Brain microvascular endothelial cell (primary cell): ENCODE measurements at regions not wholly inside any gene's neighbourhood (a gene's known extent, or its start where the extent isn't known, plus 50 kb on each side); places are given as distances from the start of the nearest gene placed in this dataset.

Experiments used
- DNase-seq: peaks from one replicate; pipeline ENCODE4 v3.0.0-alpha.2; 2020
- H3K27ac ChIP-seq: fragments of 250-450 bp; sonication (Bioruptor Pico); 2 replicates; pipeline ENCODE4 v1.5.1; 2020; ENCODE audit warnings: mild to moderate bottlenecking, moderate library complexity
- H3K27me3 ChIP-seq: fragments of 250-450 bp; sonication (Bioruptor Pico); replicated peaks from 2 replicates; pipeline ENCODE4 v1.5.1; 2020; ENCODE audit warnings: mild to moderate bottlenecking
- H3K36me3 ChIP-seq: fragments of 250-450 bp; sonication (Bioruptor Pico); replicated peaks from 2 replicates; pipeline ENCODE4 v1.5.1; 2020; ENCODE audit warnings: mild to moderate bottlenecking
- H3K4me3 ChIP-seq: 2 replicates; pipeline ENCODE4 v1.5.1; 2011; ENCODE audit warnings: low read depth, mild to moderate bottlenecking, control low read depth, low read length, moderate library complexity
- CTCF ChIP-seq: IDR thresholded peaks from 2 replicates; pipeline ENCODE4 v1.5.1; 2011; ENCODE audit warnings: low read depth, mild to moderate bottlenecking, moderate library complexity, low read length, control low read depth, inconsistent platforms; ENCODE audit errors: missing control alignments
- in situ Hi-C: cut with HindIII; loops from 2 replicates; pipeline ENCODE4 v1.10.0; 2017; ENCODE audit warnings: low sequenced_read_pairs, low pct_ligation_motif_present

- Histone ChIP-seq H3K4me3 (no peak overlapping the region), H3K36me3 (no peaks in the 10 kb centered on the region), H3K27me3 (no peaks in the 10 kb centered on the region), H3K27ac (no peak overlapping the region)
- in situ Hi-C loops = no loop called here
- no peak for DNase-seq
- no peak for TF ChIP-seq CTCF
These were observed 420.4 kb upstream of the MIS18BP1 start for GRCh38 chr14:45673420-45673819.

GRCh38 chr14:45664668-45665356 is 411.8 kb upstream of the MIS18BP1 start:
- in situ Hi-C loops = no loop called here
- peak; percentile 51 for TF ChIP-seq CTCF
- DNase-seq = no peak
- H3K4me3 ChIP-seq = no peak overlapping the region
- no peaks in the 10 kb centered on the region for H3K36me3 ChIP-seq
- no peaks in the 10 kb centered on the region for H3K27me3 ChIP-seq
- H3K27ac ChIP-seq = no peak overlapping the region

GRCh38 chr14:45658917-45659299 is 405.9 kb upstream of the MIS18BP1 start:
- in situ Hi-C loops = no loop called here
- H3K4me3 ChIP-seq = no peak overlapping the region

GRCh38 chr14:45658226-45658916 is 405.4 kb upstream of the MIS18BP1 start:
- TF ChIP-seq CTCF = no peak
- H3K27ac ChIP-seq = no peak overlapping the region
- DNase-seq = no peak
- in situ Hi-C loops = no loop called here
- no peaks in the 10 kb centered on the region for H3K36me3 ChIP-seq
- no peak overlapping the region for H3K4me3 ChIP-seq
- H3K27me3 ChIP-seq = no peaks in the 10 kb centered on the region

More at GRCh38 chr14:45658917-45659299, 405.9 kb upstream of the MIS18BP1 start:
- Histone ChIP-seq H3K36me3 (no peaks in the 10 kb centered on the region), H3K27ac (no peak overlapping the region), H3K27me3 (no peaks in the 10 kb centered on the region)
- no peak for TF ChIP-seq CTCF
- no peak for DNase-seq

- Histone ChIP-seq H3K27me3 (no peaks in the 10 kb centered on the region), H3K36me3 (no peaks in the 10 kb centered on the region), H3K27ac (no peak overlapping the region), H3K4me3 (no peak overlapping the region)
- no peak for TF ChIP-seq CTCF
- in situ Hi-C loops = no loop called here
- DNase-seq = peak; percentile 16
These were observed 398.9 kb upstream of the MIS18BP1 start for GRCh38 chr14:45651890-45652289.
